ENCODE measurements at regions not wholly inside any gene's neighbourhood (a gene's known extent, or its start where the extent isn't known, plus 50 kb on each side); places are given as distances from the start of the nearest gene placed in this dataset.
"Not testable (repeated sequence)": the region's sequence is repeated elsewhere in the genome, so short reads cannot be mapped to it uniquely, and the experiment has no call there.

- no peaks in the 10 kb centered on the region for H3K4me1 Mint-ChIP-seq
- ATAC-seq (replicated peaks in 1 of 4): no peak
These were observed 1888.4 kb downstream of the LRRC4C start for GRCh38 chr11:39571081-39571480.

GRCh38 chr11:39570526-39570925, 1888.9 kb downstream of the LRRC4C start:
- no peak for ATAC-seq (replicated peaks in 1 of 4)
- H3K9me3 Mint-ChIP-seq: peaks cover 12 to 27% (median 17%) of the 10 kb centered on the region in 3 donors
- H3K27me3 Mint-ChIP-seq: no peaks in the 10 kb centered on the region
- no peaks in the 10 kb centered on the region for H3K36me3 ChIP-seq (ENCODE audit: control insufficient read depth in 2 of 2, extremely low read depth in 1 of 2, insufficient read depth in 1 of 2, low read length in 1 of 2)
- H3K4me3 ChIP-seq (ENCODE audit: control insufficient read depth in 1 of 2, extremely low read depth in 1 of 2, low read length in 1 of 2): no peak overlapping the region
- no peaks in the 10 kb centered on the region for H3K4me1 ChIP-seq (ENCODE audit: control insufficient read depth in 1 of 2, extremely low read depth in 1 of 2, insufficient read depth in 2 of 2, low read length in 2 of 2)
- no peaks in the 10 kb centered on the region for H3K27me3 ChIP-seq (replicated peaks in 1 of 2; ENCODE audit: control insufficient read depth in 2 of 2, extremely low read depth in 1 of 2, insufficient read depth in 2 of 2, low read length in 1 of 2)
- ChIA-PET CTCF (interaction anchor here in 1 of 2 donors (0.6 kb wide), 1 partner anchor 642 kb away, joined by 5 read pairs; no protein-coding TSS in a partner anchor), POLR2A (no interaction called here)
- no peak overlapping the region for H3K4me3 Mint-ChIP-seq
- no peaks in the 10 kb centered on the region for H3K4me1 Mint-ChIP-seq
- no peaks in the 10 kb centered on the region for H3K36me3 Mint-ChIP-seq
- H3K9me3 ChIP-seq: no peaks in the 10 kb centered on the region
- no peak overlapping the region for H3K27ac Mint-ChIP-seq
- DNase-seq: no peak
- H3K27ac ChIP-seq (ENCODE audit: low read length): no peak overlapping the region

More at GRCh38 chr11:39571081-39571480, 1888.4 kb downstream of the LRRC4C start:
- no peak overlapping the region for H3K27ac Mint-ChIP-seq
- H3K4me3 ChIP-seq (ENCODE audit: control insufficient read depth in 1 of 2, extremely low read depth in 1 of 2, low read length in 1 of 2): no peak overlapping the region
- H3K36me3 Mint-ChIP-seq: no peaks in the 10 kb centered on the region
- H3K27me3 Mint-ChIP-seq: no peaks in the 10 kb centered on the region
- H3K9me3 ChIP-seq: no peaks in the 10 kb centered on the region
- H3K27ac ChIP-seq (ENCODE audit: low read length): no peak overlapping the region
- ChIA-PET POLR2A (no interaction called here), CTCF (no interaction called here)
- no peaks in the 10 kb centered on the region for H3K27me3 ChIP-seq (replicated peaks in 1 of 2; ENCODE audit: control insufficient read depth in 2 of 2, extremely low read depth in 1 of 2, insufficient read depth in 2 of 2, low read length in 1 of 2)
- H3K4me3 Mint-ChIP-seq: no peak overlapping the region
- H3K36me3 ChIP-seq (ENCODE audit: control insufficient read depth in 2 of 2, extremely low read depth in 1 of 2, insufficient read depth in 1 of 2, low read length in 1 of 2): no peaks in the 10 kb centered on the region
- DNase-seq: no peak
- peaks cover 13 to 30% (median 17%) of the 10 kb centered on the region in 3 donors for H3K9me3 Mint-ChIP-seq
- H3K4me1 ChIP-seq (ENCODE audit: control insufficient read depth in 1 of 2, extremely low read depth in 1 of 2, insufficient read depth in 2 of 2, low read length in 2 of 2): no peaks in the 10 kb centered on the region

DNA sequence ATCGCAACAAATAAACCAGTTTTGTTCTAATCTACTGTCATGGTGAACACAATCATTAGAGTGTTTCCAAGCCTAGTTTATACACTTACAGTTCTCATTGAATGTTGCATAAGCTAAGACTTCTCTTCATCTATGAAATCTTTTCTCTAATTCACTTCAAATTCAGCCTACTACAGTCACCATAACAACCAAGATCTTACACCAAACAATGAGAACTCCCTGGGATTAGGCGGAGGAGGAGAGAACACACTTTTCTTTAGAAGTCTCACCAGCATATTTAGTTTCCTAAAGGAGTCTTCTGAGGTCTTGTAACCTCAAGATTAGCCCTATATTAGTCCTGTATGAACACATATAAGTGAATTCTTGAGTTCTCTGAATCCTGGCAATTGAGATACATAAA, 1889.7 kb downstream of the LRRC4C start:
- Histone ChIP-seq H3K36me3 (ENCODE audit: control insufficient read depth in 2 of 2, extremely low read depth in 1 of 2, insufficient read depth in 1 of 2, low read length in 1 of 2) (no peaks in the 10 kb centered on the region), H3K4me3 (ENCODE audit: control insufficient read depth in 1 of 2, extremely low read depth in 1 of 2, low read length in 1 of 2) (no peak overlapping the region), H3K27me3 (replicated peaks in 1 of 2; ENCODE audit: control insufficient read depth in 2 of 2, extremely low read depth in 1 of 2, insufficient read depth in 2 of 2, low read length in 1 of 2) (no peaks in the 10 kb centered on the region), H3K27ac (ENCODE audit: low read length) (no peak overlapping the region), H3K4me1 (ENCODE audit: control insufficient read depth in 1 of 2, extremely low read depth in 1 of 2, insufficient read depth in 2 of 2, low read length in 2 of 2) (no peaks in the 10 kb centered on the region), H3K9me3 (no peaks in the 10 kb centered on the region)
- no peaks in the 10 kb centered on the region for H3K36me3 Mint-ChIP-seq
- ATAC-seq (replicated peaks in 1 of 4) (no peak), DNase-seq (no peak)
- ChIA-PET POLR2A (no interaction called here), CTCF (interaction anchor here in 1 of 2 donors (0.6 kb wide), 1 partner anchor 641 kb away, joined by 5 read pairs; no protein-coding TSS in a partner anchor)
- H3K27ac Mint-ChIP-seq: no peak overlapping the region
- no peaks in the 10 kb centered on the region for H3K4me1 Mint-ChIP-seq
- 100% methylated on average over 1 of the region's 2 CpGs for WGBS (ENCODE audit: insufficient coverage)
- no peak overlapping the region for H3K4me3 Mint-ChIP-seq
- no peaks in the 10 kb centered on the region for H3K27me3 Mint-ChIP-seq
- peaks cover 16 to 34% (median 24%) of the 10 kb centered on the region in 3 donors for H3K9me3 Mint-ChIP-seq

DNA sequence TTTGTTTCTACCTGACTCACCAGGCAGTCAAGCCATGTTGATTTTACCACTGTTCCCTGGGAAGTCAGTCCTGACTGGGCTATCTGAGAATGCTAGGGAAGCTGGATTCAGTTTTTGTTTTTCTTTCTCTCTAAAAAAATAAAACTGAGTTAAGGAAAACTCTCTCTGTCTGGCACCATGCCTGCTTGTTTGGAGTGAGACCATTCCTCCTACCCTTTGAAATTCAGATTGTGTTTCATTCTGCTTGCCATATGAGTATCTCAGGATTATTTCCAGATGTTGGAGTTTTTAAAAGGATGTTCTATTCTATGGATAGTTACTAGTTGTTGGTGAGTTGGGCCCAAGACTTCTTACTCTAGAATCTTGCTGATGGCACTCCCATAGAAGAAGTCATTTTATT, 1917.0 kb downstream of the LRRC4C start:
- Histone ChIP-seq H3K4me3 (ENCODE audit: control insufficient read depth in 1 of 2, extremely low read depth in 1 of 2, low read length in 1 of 2) (no peak overlapping the region), H3K36me3 (ENCODE audit: control insufficient read depth in 2 of 2, extremely low read depth in 1 of 2, insufficient read depth in 1 of 2, low read length in 1 of 2) (no peaks in the 10 kb centered on the region), H3K27ac (ENCODE audit: low read length) (no peak overlapping the region), H3K9me3 (peaks cover 8% of the 10 kb centered on the region), H3K27me3 (replicated peaks in 1 of 2; ENCODE audit: control insufficient read depth in 2 of 2, extremely low read depth in 1 of 2, insufficient read depth in 2 of 2, low read length in 1 of 2) (no peaks in the 10 kb centered on the region), H3K4me1 (ENCODE audit: control insufficient read depth in 1 of 2, extremely low read depth in 1 of 2, insufficient read depth in 2 of 2, low read length in 2 of 2) (no peaks in the 10 kb centered on the region)
- no peak for DNase-seq
- Mint-ChIP-seq H3K4me1 (no peaks in the 10 kb centered on the region), H3K36me3 (no peaks in the 10 kb centered on the region), H3K4me3 (no peak overlapping the region), H3K27me3 (no peaks in the 10 kb centered on the region), H3K27ac (no peak overlapping the region), H3K9me3 (peaks cover 15 to 44% (median 26%) of the 10 kb centered on the region in 3 donors)
- POLR2A ChIA-PET: no interaction called here
- ATAC-seq (replicated peaks in 1 of 4): no peak
- CTCF ChIA-PET: no interaction called here

- no peaks in the 10 kb centered on the region for H3K27me3 ChIP-seq (replicated peaks in 1 of 2; ENCODE audit: control insufficient read depth in 2 of 2, extremely low read depth in 1 of 2, insufficient read depth in 2 of 2, low read length in 1 of 2)
- no peaks in the 10 kb centered on the region for H3K27me3 Mint-ChIP-seq
- no peak for ATAC-seq (replicated peaks in 1 of 4)
- no peaks in the 10 kb centered on the region for H3K4me1 Mint-ChIP-seq
- no peak overlapping the region for H3K27ac Mint-ChIP-seq
- H3K27ac ChIP-seq (ENCODE audit: low read length): no peak overlapping the region
- no peaks in the 10 kb centered on the region for H3K36me3 Mint-ChIP-seq
- DNase-seq: no peak
- no peaks in the 10 kb centered on the region for H3K36me3 ChIP-seq (ENCODE audit: control insufficient read depth in 2 of 2, extremely low read depth in 1 of 2, insufficient read depth in 1 of 2, low read length in 1 of 2)
- peaks cover 8% of the 10 kb centered on the region for H3K9me3 ChIP-seq
- no peak overlapping the region for H3K4me3 Mint-ChIP-seq
- no CpG with 5 or more reads among the region's 2 CpGs for WGBS (ENCODE audit: insufficient coverage)
- POLR2A ChIA-PET: no interaction called here
- no peaks in the 10 kb centered on the region for H3K4me1 ChIP-seq (ENCODE audit: control insufficient read depth in 1 of 2, extremely low read depth in 1 of 2, insufficient read depth in 2 of 2, low read length in 2 of 2)
- H3K4me3 ChIP-seq (ENCODE audit: control insufficient read depth in 1 of 2, extremely low read depth in 1 of 2, low read length in 1 of 2): no peak overlapping the region
- H3K9me3 Mint-ChIP-seq: peaks cover 19 to 42% (median 26%) of the 10 kb centered on the region in 3 donors
- CTCF ChIA-PET: no interaction called here
These were observed 1917.5 kb downstream of the LRRC4C start for GRCh38 chr11:39541945-39542351.

- H3K27ac ChIP-seq (ENCODE audit: low read length); H3K27ac Mint-ChIP-seq; H3K36me3 Mint-ChIP-seq; CTCF ChIA-PET; POLR2A ChIA-PET; ATAC-seq (replicated peaks in 1 of 4); H3K9me3 ChIP-seq; DNase-seq; H3K4me3 Mint-ChIP-seq; H3K4me1 Mint-ChIP-seq; H3K27me3 Mint-ChIP-seq; H3K4me3 ChIP-seq (ENCODE audit: control insufficient read depth in 1 of 2, extremely low read depth in 1 of 2, low read length in 1 of 2); H3K4me1 ChIP-seq (ENCODE audit: control insufficient read depth in 1 of 2, extremely low read depth in 1 of 2, insufficient read depth in 2 of 2, low read length in 2 of 2); H3K36me3 ChIP-seq (ENCODE audit: control insufficient read depth in 2 of 2, extremely low read depth in 1 of 2, insufficient read depth in 1 of 2, low read length in 1 of 2); H3K27me3 ChIP-seq (replicated peaks in 1 of 2; ENCODE audit: control insufficient read depth in 2 of 2, extremely low read depth in 1 of 2, insufficient read depth in 2 of 2, low read length in 1 of 2): not testable (repeated sequence)
- H3K9me3 Mint-ChIP-seq: peaks cover 36 to 44% (median 42%) of the 10 kb centered on the region in 3 donors
- WGBS (ENCODE audit: insufficient coverage): 84% methylated on average over 6 of the region's 8 CpGs
These were observed 1923.1 kb downstream of the LRRC4C start for GRCh38 chr11:39536323-39536722.

All from T-cell (primary cell).